ENCODE measurements at regions not wholly inside any gene's neighbourhood (a gene's known extent, or its start where the extent isn't known, plus 50 kb on each side); places are given as distances from the start of the nearest gene placed in this dataset.

GRCh38 chr10:130723704-130724103 lies 587.5 kb downstream of the GLRX3 start:
- no peak for DNase-seq

- no peak for DNase-seq
These were observed 586.0 kb downstream of the TCERG1L start for GRCh38 chr10:130725474-130725970.

- no peak for DNase-seq
These were observed 584.4 kb downstream of the TCERG1L start for GRCh38 chr10:130726996-130727725.

- no peak for DNase-seq
These were observed 583.6 kb downstream of the TCERG1L start for GRCh38 chr10:130727766-130728490.

- DNase-seq: no peak
These were observed 582.8 kb downstream of the TCERG1L start for GRCh38 chr10:130728531-130729215.

GRCh38 chr10:130729876-130730275 lies 581.6 kb downstream of the TCERG1L start:
- no peak for DNase-seq

GRCh38 chr10:130737186-130737585 lies 574.3 kb downstream of the TCERG1L start:
- DNase-seq: no peak

GRCh38 chr10:130737621-130738020 lies 573.9 kb downstream of the TCERG1L start:
- DNase-seq: no peak

- no peak for DNase-seq
These were observed 572.3 kb downstream of the TCERG1L start for GRCh38 chr10:130739016-130739756.

- no peak for DNase-seq
These were observed 571.8 kb downstream of the TCERG1L start for GRCh38 chr10:130739757-130740145.

- no peak for DNase-seq
These were observed 571.4 kb downstream of the TCERG1L start for GRCh38 chr10:130740166-130740565.

- DNase-seq: no peak
These were observed 570.4 kb downstream of the TCERG1L start for GRCh38 chr10:130740915-130741750.

GRCh38 chr10:130741901-130742855 lies 569.3 kb downstream of the TCERG1L start:
- DNase-seq: no peak

GRCh38 chr10:130742941-130743675 lies 568.4 kb downstream of the TCERG1L start:
- DNase-seq: no peak

GRCh38 chr10:130743751-130744271 lies 567.7 kb downstream of the TCERG1L start:
- no peak for DNase-seq

GRCh38 chr10:130744631-130745030 lies 566.9 kb downstream of the TCERG1L start:
- DNase-seq: no peak

GRCh38 chr10:130745251-130745650 lies 566.3 kb downstream of the TCERG1L start:
- no peak for DNase-seq

- DNase-seq: no peak
These were observed 565.7 kb downstream of the TCERG1L start for GRCh38 chr10:130745821-130746220.

- no peak for DNase-seq
These were observed 565.2 kb downstream of the TCERG1L start for GRCh38 chr10:130746311-130746710.
